ENCODE measurements at regions not wholly inside any gene's neighbourhood (a gene's known extent, or its start where the extent isn't known, plus 50 kb on each side); places are given as distances from the start of the nearest gene placed in this dataset.

GRCh38 chr2:173841110-173841509 lies 124.1 kb downstream of the SP3 start:
- no peak for TF ChIP-seq POLR2A (IDR thresholded peaks at IDR 0.05)
- TF ChIP-seq, protein P1, sequence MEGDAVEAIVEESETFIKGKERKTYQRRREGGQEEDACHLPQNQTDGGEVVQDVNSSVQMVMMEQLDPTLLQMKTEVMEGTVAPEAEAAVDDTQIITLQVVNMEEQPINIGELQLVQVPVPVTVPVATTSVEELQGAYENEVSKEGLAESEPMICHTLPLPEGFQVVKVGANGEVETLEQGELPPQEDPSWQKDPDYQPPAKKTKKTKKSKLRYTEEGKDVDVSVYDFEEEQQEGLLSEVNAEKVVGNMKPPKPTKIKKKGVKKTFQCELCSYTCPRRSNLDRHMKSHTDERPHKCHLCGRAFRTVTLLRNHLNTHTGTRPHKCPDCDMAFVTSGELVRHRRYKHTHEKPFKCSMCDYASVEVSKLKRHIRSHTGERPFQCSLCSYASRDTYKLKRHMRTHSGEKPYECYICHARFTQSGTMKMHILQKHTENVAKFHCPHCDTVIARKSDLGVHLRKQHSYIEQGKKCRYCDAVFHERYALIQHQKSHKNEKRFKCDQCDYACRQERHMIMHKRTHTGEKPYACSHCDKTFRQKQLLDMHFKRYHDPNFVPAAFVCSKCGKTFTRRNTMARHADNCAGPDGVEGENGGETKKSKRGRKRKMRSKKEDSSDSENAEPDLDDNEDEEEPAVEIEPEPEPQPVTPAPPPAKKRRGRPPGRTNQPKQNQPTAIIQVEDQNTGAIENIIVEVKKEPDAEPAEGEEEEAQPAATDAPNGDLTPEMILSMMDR (IDR thresholded peaks at IDR 0.05): no peak

All from right lobe of liver (tissue), 4 donors.